ENCODE measurements at regions not wholly inside any gene's neighbourhood (a gene's known extent, or its start where the extent isn't known, plus 50 kb on each side); places are given as distances from the start of the nearest gene placed in this dataset.

- DNase-seq (ENCODE audit: unreplicated experiment): peak; percentile 87
- TF ChIP-seq CTCF (IDR thresholded peaks at IDR 0.05; ENCODE audit: unreplicated experiment): no peak
- Mint-ChIP-seq H3K36me3 (ENCODE audit: insufficient read depth, unreplicated experiment) (no peaks in the 10 kb centered on the region), H3K9me3 (ENCODE audit: unreplicated experiment) (no peaks in the 10 kb centered on the region), H3K4me1 (ENCODE audit: insufficient read depth, unreplicated experiment) (peaks cover 9% of the 10 kb centered on the region), H3K27ac (ENCODE audit: low read depth, unreplicated experiment) (no peak overlapping the region), H3K4me3 (ENCODE audit: unreplicated experiment) (no peak overlapping the region), H3K27me3 (ENCODE audit: insufficient read depth, unreplicated experiment) (peaks cover 14% of the 10 kb centered on the region)
- CTCF ChIA-PET: interaction anchor here (0.8 kb wide), 1 partner anchor 23 kb away, joined by 3 read pairs; no protein-coding TSS in a partner anchor
- no TSS peak for BruUV-seq (replicated peaks)
- POLR2A ChIA-PET: interaction anchor here (0.7 to 1.4 kb wide), 7 partner anchors 11 to 464 kb away, joined by 3 to 5 read pairs (median 3); no protein-coding TSS in a partner anchor
- intact Hi-C loops (cut with micrococcal nuclease): no loop called here
These were observed 255.9 kb upstream of the POU2AF2 start for GRCh38 chr11:110989428-110990133.

GRCh38 chr11:110988671-110989070, 256.9 kb upstream of the POU2AF2 start:
- BruUV-seq (replicated peaks): no TSS peak
- H3K27ac Mint-ChIP-seq (ENCODE audit: low read depth, unreplicated experiment): no peak overlapping the region
- peaks cover 14% of the 10 kb centered on the region for H3K27me3 Mint-ChIP-seq (ENCODE audit: insufficient read depth, unreplicated experiment)
- H3K36me3 Mint-ChIP-seq (ENCODE audit: insufficient read depth, unreplicated experiment): no peaks in the 10 kb centered on the region
- no peak overlapping the region for H3K4me3 Mint-ChIP-seq (ENCODE audit: unreplicated experiment)
- TF ChIP-seq CTCF (IDR thresholded peaks at IDR 0.05; ENCODE audit: unreplicated experiment): no peak
- peaks cover 9% of the 10 kb centered on the region for H3K4me1 Mint-ChIP-seq (ENCODE audit: insufficient read depth, unreplicated experiment)
- ChIA-PET POLR2A (no interaction called here), CTCF (no interaction called here)
- DNase-seq (ENCODE audit: unreplicated experiment): no peak
- no peaks in the 10 kb centered on the region for H3K9me3 Mint-ChIP-seq (ENCODE audit: unreplicated experiment)
- intact Hi-C loops (cut with micrococcal nuclease): no loop called here

GRCh38 chr11:110986016-110986415, 259.5 kb upstream of the POU2AF2 start:
- Mint-ChIP-seq H3K27me3 (ENCODE audit: insufficient read depth, unreplicated experiment) (peaks cover 14% of the 10 kb centered on the region), H3K27ac (ENCODE audit: low read depth, unreplicated experiment) (no peak overlapping the region), H3K4me3 (ENCODE audit: unreplicated experiment) (no peak overlapping the region), H3K4me1 (ENCODE audit: insufficient read depth, unreplicated experiment) (peaks cover 9% of the 10 kb centered on the region), H3K36me3 (ENCODE audit: insufficient read depth, unreplicated experiment) (no peaks in the 10 kb centered on the region), H3K9me3 (ENCODE audit: unreplicated experiment) (no peaks in the 10 kb centered on the region)
- POLR2A ChIA-PET: interaction anchor here (0.6 kb wide), 1 partner anchor 441 kb away, joined by 3 read pairs; no protein-coding TSS in a partner anchor
- no peak for DNase-seq (ENCODE audit: unreplicated experiment)
- TF ChIP-seq CTCF (IDR thresholded peaks at IDR 0.05; ENCODE audit: unreplicated experiment): no peak
- intact Hi-C loops (cut with micrococcal nuclease): no loop called here
- no TSS peak for BruUV-seq (replicated peaks)
- CTCF ChIA-PET: no interaction called here

GRCh38 chr11:110985547-110985946, 260.0 kb upstream of the POU2AF2 start:
- Mint-ChIP-seq H3K4me1 (ENCODE audit: insufficient read depth, unreplicated experiment) (peaks cover 9% of the 10 kb centered on the region), H3K36me3 (ENCODE audit: insufficient read depth, unreplicated experiment) (no peaks in the 10 kb centered on the region), H3K4me3 (ENCODE audit: unreplicated experiment) (no peak overlapping the region), H3K9me3 (ENCODE audit: unreplicated experiment) (no peaks in the 10 kb centered on the region), H3K27ac (ENCODE audit: low read depth, unreplicated experiment) (no peak overlapping the region), H3K27me3 (ENCODE audit: insufficient read depth, unreplicated experiment) (peaks cover 14% of the 10 kb centered on the region)
- no peak for TF ChIP-seq CTCF (IDR thresholded peaks at IDR 0.05; ENCODE audit: unreplicated experiment)
- DNase-seq (ENCODE audit: unreplicated experiment): no peak
- CTCF ChIA-PET: no interaction called here
- POLR2A ChIA-PET: no interaction called here
- intact Hi-C loops (cut with micrococcal nuclease): no loop called here
- no TSS peak for BruUV-seq (replicated peaks)
